OCI-LY7 (cell line): ENCODE measurements at regions not wholly inside any gene's neighbourhood (a gene's known extent, or its start where the extent isn't known, plus 50 kb on each side); places are given as distances from the start of the nearest gene placed in this dataset.

ENCODE experiments used
- BruUV-seq: library from RNA; stranded (reverse); fragments of 400-500 nt; replicated peaks from 2 replicates; lab custom pipeline; 2021; lab: Mats Ljungman, UMichigan
- CTCF ChIA-PET: fragments of 300-600 bp; sonication (Branson Sonifier 250); formaldehyde crosslinking; loops from one replicate; lab custom pipeline; 2022; ENCODE audit warnings: antibody characterized with exemption; ENCODE audit not compliant: unreplicated experiment; lab: Charles Lee
- POLR2A ChIA-PET: fragments of 300-600 bp; sonication (Branson Sonifier 250); formaldehyde crosslinking; loops from one replicate; lab custom pipeline; 2022; ENCODE audit warnings: antibody characterized with exemption; lab: Charles Lee
- DNase-seq: peaks from one replicate; pipeline ENCODE4 v3.0.0-alpha.2; 2015; ENCODE audit warnings: low spot score
- H2AFZ ChIP-seq: fragments of 200-600 bp; sonication (generic), shearing (Covaris generic); 2 replicates; pipeline ENCODE4 v1.6.1; 2014; ENCODE audit warnings: mild to moderate bottlenecking, antibody characterized with exemption, low read length, moderate library complexity
- H3K27ac ChIP-seq: fragments of 200-600 bp; sonication (generic); 2 replicates; pipeline ENCODE4 v1.5.1; 2014; ENCODE audit warnings: mixed run types, low read depth, mild to moderate bottlenecking, moderate library complexity, low read length, inconsistent platforms; ENCODE audit not compliant: poor library complexity, severe bottlenecking
- H3K36me3 ChIP-seq: fragments of 200-600 bp; sonication (generic); 2 replicates; pipeline ENCODE4 v1.6.1; 2014; ENCODE audit warnings: mild to moderate bottlenecking, antibody characterized with exemption, low read length, moderate library complexity, mixed read lengths; ENCODE audit not compliant: insufficient read depth
- H3K4me1 ChIP-seq: fragments of 200-600 bp; sonication (generic); 2 replicates; pipeline ENCODE4 v1.5.1; 2014; ENCODE audit warnings: mild to moderate bottlenecking, low read length; ENCODE audit not compliant: insufficient read depth, poor library complexity, severe bottlenecking
- H3K4me2 ChIP-seq: fragments of 200-600 bp; sonication (generic); 2 replicates; pipeline ENCODE4 v1.6.1; 2014; ENCODE audit warnings: mild to moderate bottlenecking, low read length
- H3K4me3 ChIP-seq: fragments of 200-600 bp; sonication (generic); 2 replicates; pipeline ENCODE4 v1.5.1; 2014; ENCODE audit warnings: mild to moderate bottlenecking, low read depth, low read length; ENCODE audit not compliant: poor library complexity, severe bottlenecking
- H3K79me2 ChIP-seq: fragments of 200-600 bp; sonication (generic); 2 replicates; pipeline ENCODE4 v1.6.1; 2016; ENCODE audit warnings: low read depth, mild to moderate bottlenecking, low read length, moderate library complexity, mixed read lengths; ENCODE audit not compliant: insufficient read depth
- H3K9me2 ChIP-seq: fragments of 200-600 bp; sonication (generic); 2 replicates; pipeline ENCODE4 v1.6.1; 2016; ENCODE audit warnings: mild to moderate bottlenecking, low read length, mixed read lengths; ENCODE audit not compliant: insufficient read depth
- H3K9me3 ChIP-seq: fragments of 200-600 bp; sonication (generic); 2 replicates; pipeline ENCODE4 v1.6.1; 2014; ENCODE audit warnings: mild to moderate bottlenecking, mixed run types, low read length, mixed read lengths
- H4K20me1 ChIP-seq: fragments of 200-600 bp; sonication (generic); 2 replicates; pipeline ENCODE4 v1.6.1; 2014; ENCODE audit warnings: mild to moderate bottlenecking, antibody characterized with exemption, low read length, moderate library complexity, mixed read lengths; ENCODE audit not compliant: insufficient read depth
- EZH2phosphoT487 ChIP-seq: fragments of 200-600 bp; sonication (generic); IDR thresholded peaks from 2 replicates; pipeline ENCODE4 v1.6.1; 2018; ENCODE audit warnings: low read depth, borderline replicate concordance, mild to moderate bottlenecking, mixed run types, antibody characterized with exemption, low read length, moderate library complexity, mixed read lengths
- intact Hi-C: fragments of 100-400 bp; cut with micrococcal nuclease; formaldehyde crosslinking; loops from one replicate; pipeline ENCODE4 v1.10.0; 2022; ENCODE audit not compliant: unreplicated experiment
- TF ChIP-seq, protein P1 (sequence below): fragments of 200-600 bp; sonication (generic); conservative IDR thresholded peaks from 2 replicates; pipeline ENCODE4 v1.5.1; 2014; ENCODE audit warnings: mild to moderate bottlenecking, antibody characterized with exemption, low read length, moderate library complexity, mixed read lengths

DNA sequence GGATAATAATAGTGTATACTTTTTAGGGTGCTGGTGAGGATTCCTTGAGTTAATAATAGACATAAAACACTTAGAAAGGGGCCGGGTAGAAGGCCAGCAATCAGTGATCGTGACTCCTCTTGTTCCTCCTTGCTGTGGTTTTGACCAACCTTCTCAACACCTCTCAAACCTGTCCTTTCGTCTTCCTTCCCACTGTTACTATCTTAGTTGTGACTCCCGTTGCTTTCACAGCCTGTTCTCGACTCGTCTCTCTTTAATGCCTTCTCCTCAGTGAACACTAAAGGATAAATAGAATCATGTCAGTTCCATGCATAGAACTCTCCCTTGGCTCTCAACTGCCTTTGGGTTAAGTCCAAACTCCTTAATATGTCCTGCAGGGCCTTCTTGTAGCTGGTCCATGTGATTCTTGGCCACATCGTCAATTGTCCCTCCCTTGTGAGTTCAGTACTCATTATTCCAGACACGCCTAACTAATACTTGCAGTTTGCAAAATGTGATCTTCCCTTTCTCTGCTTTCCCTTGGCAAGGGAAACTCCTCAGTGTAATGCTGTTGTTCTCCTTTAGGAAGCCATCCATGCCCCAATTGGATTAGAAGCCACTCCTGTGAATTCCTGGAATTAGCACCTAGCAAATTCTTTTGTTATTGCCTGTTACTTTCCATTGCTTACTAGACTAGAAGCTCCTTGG, 164.9 kb downstream of the UTRN start:
- no peaks in the 10 kb centered on the region for H3K36me3 ChIP-seq
- H2AFZ ChIP-seq = no peak overlapping the region
- BruUV-seq = no TSS peak
- H3K4me1 ChIP-seq = no peaks in the 10 kb centered on the region
- H3K27ac ChIP-seq = no peak overlapping the region
- H3K4me3 ChIP-seq = no peak overlapping the region
- H3K4me2 ChIP-seq = no peak overlapping the region
- H3K79me2 ChIP-seq = no peaks in the 10 kb centered on the region
- ChIA-PET POLR2A (no interaction called here), CTCF (no interaction called here)
- no peaks in the 10 kb centered on the region for H3K9me3 ChIP-seq
- TF ChIP-seq, protein P1, sequence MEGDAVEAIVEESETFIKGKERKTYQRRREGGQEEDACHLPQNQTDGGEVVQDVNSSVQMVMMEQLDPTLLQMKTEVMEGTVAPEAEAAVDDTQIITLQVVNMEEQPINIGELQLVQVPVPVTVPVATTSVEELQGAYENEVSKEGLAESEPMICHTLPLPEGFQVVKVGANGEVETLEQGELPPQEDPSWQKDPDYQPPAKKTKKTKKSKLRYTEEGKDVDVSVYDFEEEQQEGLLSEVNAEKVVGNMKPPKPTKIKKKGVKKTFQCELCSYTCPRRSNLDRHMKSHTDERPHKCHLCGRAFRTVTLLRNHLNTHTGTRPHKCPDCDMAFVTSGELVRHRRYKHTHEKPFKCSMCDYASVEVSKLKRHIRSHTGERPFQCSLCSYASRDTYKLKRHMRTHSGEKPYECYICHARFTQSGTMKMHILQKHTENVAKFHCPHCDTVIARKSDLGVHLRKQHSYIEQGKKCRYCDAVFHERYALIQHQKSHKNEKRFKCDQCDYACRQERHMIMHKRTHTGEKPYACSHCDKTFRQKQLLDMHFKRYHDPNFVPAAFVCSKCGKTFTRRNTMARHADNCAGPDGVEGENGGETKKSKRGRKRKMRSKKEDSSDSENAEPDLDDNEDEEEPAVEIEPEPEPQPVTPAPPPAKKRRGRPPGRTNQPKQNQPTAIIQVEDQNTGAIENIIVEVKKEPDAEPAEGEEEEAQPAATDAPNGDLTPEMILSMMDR = no peak
- no peak for TF ChIP-seq EZH2phosphoT487
- no peaks in the 10 kb centered on the region for H3K9me2 ChIP-seq
- no peak for DNase-seq
- intact Hi-C loops = no loop called here
- no peaks in the 10 kb centered on the region for H4K20me1 ChIP-seq

DNA sequence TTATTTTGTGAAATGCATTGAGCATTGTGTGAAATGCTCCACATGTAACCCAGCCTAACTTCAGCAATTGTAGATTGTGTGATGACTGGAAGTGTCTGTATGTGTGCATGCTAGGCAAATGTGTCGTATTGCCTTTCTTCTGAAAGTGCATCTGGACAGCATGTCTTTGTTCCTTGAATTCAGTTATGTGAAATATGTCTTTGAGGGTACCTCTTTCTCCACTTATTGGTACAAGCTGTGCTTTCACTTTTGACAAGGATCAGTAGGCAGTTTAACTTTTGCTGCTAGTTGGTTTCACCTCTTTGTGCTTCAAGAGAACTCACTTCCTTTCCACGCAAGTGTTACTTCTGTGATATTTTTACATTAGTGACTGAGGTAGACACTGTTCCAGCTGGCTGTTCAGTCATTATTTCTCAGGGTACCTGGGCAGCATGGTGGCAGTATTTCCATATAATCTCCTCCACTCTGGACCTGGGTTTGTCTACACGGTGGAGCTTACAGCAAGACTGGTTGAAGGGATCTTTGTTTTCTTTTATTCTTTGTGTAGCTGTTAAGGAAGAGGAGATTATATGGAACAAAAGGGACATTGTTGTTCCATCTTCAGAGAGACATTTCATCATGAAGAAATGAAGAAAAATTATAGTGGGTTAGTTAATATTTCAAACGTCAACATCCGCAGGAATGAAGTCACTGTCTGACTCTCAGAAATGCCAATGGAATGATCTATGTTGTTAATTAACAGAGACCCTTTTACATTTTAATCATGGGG, 175.4 kb downstream of the UTRN start:
- intact Hi-C loops = no loop called here
- CTCF ChIA-PET = no interaction called here

More for the DNA sequence above, 175.4 kb downstream of the UTRN start:
- H2AFZ ChIP-seq = no peak overlapping the region
- H3K36me3 ChIP-seq = peaks cover 3% of the 10 kb centered on the region; the same call in 1 of the 2 replicates
- H3K4me2 ChIP-seq = no peak overlapping the region
- TF ChIP-seq, protein P1 = no peak
- TF ChIP-seq EZH2phosphoT487 = no peak
- BruUV-seq = no TSS peak
- peak; percentile 6 for DNase-seq
- H3K4me1 ChIP-seq = no peaks in the 10 kb centered on the region
- no peaks in the 10 kb centered on the region for H3K9me3 ChIP-seq
- H3K9me2 ChIP-seq = no peaks in the 10 kb centered on the region
- no peaks in the 10 kb centered on the region for H3K79me2 ChIP-seq
- H4K20me1 ChIP-seq = no peaks in the 10 kb centered on the region
- no peak overlapping the region for H3K4me3 ChIP-seq
- H3K27ac ChIP-seq = no peak overlapping the region
- POLR2A ChIA-PET = interaction anchor here (0.6 kb wide), 1 partner anchor 483 kb away, joined by 8 read pairs; no protein-coding TSS in a partner anchor
